ENCODE measurements at regions not wholly inside any gene's neighbourhood (a gene's known extent, or its start where the extent isn't known, plus 50 kb on each side); places are given as distances from the start of the nearest gene placed in this dataset.
A peak's percentile ranks its signal among the peaks of the same experiment; 100 is the strongest.

- ChIA-PET POLR2A (ENCODE audit: low non-redundant PET) (no interaction called here), CTCF (no interaction called here)
- H3K4me3 ChIP-seq (ENCODE audit: low read depth, low read length, poor library complexity, severe bottlenecking) = no peak overlapping the region
- no peak overlapping the region for H3K27ac ChIP-seq (ENCODE audit: low read depth, low read length, poor library complexity, severe bottlenecking)
- H3K9me3 ChIP-seq (ENCODE audit: low read depth, low read length, poor library complexity, severe bottlenecking) = no peaks in the 10 kb centered on the region
- no peaks in the 10 kb centered on the region for H3K4me1 ChIP-seq (ENCODE audit: insufficient read depth, low read length, poor library complexity, severe bottlenecking)
- intact Hi-C loops (cut with micrococcal nuclease; ENCODE audit: unreplicated experiment) = no loop called here
- no peaks in the 10 kb centered on the region for H3K27me3 ChIP-seq (replicated peaks; ENCODE audit: insufficient read depth, low read depth, low read length, poor library complexity)
- no TSS peak for BruUV-seq (replicated peaks)
- DNase-seq (ENCODE audit: low spot score) = no peak
- TF ChIP-seq CTCF (conservative IDR thresholded peaks at IDR 0.05; ENCODE audit: low read depth, low read length) = no peak
- TF ChIP-seq EZH2 (IDR thresholded peaks at IDR 0.05; ENCODE audit: borderline replicate concordance, low read depth, low read length, poor library complexity, severe bottlenecking) = no peak
- H3K36me3 ChIP-seq (ENCODE audit: insufficient read depth, low read length, poor library complexity, severe bottlenecking) = no peaks in the 10 kb centered on the region
Observed at GRCh38 chr4:24656906-24657305, 72.6 kb upstream of the DHX15 start.

DNA sequence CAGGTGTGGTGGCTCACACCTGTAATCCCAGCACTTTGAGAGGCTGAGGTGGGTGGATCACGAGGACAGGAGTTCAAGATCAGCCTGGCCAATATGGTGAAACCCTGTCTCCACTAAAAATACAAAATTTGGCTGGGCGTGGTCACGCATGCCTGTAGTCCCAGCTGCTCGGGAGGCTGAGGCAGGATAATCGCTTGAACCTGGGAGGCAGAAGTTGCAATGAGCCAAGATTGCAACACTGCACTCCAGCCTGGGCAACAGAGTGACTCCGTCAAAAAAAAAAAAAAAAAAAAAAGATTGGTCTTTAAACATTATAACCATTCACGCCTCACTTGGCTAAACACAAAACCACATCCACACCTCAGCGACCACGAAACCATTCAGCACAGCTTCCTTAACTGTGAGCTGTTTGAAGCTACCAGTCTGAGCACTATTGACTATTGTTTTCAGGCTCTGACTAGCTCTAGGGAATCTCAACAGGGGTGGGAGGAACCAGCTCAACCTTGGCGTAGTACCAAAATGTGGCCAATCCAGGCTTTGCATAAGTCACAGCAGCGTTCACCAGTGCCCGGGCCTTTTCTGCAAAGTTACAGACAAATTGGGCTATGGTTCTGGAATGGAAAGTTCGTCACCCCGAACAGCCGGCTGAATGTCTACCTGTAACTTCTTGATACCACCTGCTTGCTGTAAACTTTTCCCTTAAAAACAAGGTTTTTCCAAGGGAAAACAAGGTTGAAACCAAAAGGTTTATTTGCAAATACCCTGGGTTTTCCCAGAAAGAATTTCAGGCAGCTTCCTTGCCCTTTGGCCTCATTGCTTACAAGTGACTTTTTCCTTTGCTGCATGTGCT lies 73.6 kb upstream of the DHX15 start:
- H3K4me1 ChIP-seq (ENCODE audit: insufficient read depth, low read length, poor library complexity, severe bottlenecking) = no peaks in the 10 kb centered on the region
- CTCF ChIA-PET = no interaction called here
- no peak for TF ChIP-seq EZH2 (IDR thresholded peaks at IDR 0.05; ENCODE audit: borderline replicate concordance, low read depth, low read length, poor library complexity, severe bottlenecking)
- no peaks in the 10 kb centered on the region for H3K9me3 ChIP-seq (ENCODE audit: low read depth, low read length, poor library complexity, severe bottlenecking)
- no peak overlapping the region for H3K27ac ChIP-seq (ENCODE audit: low read depth, low read length, poor library complexity, severe bottlenecking)
- DNase-seq (ENCODE audit: low spot score) = peak; percentile 27
- POLR2A ChIA-PET (ENCODE audit: low non-redundant PET) = no interaction called here
- no TSS peak for BruUV-seq (replicated peaks)
- H3K4me3 ChIP-seq (ENCODE audit: low read depth, low read length, poor library complexity, severe bottlenecking) = no peak overlapping the region
- H3K36me3 ChIP-seq (ENCODE audit: insufficient read depth, low read length, poor library complexity, severe bottlenecking) = no peaks in the 10 kb centered on the region
- intact Hi-C loops (cut with micrococcal nuclease; ENCODE audit: unreplicated experiment) = no loop called here
- H3K27me3 ChIP-seq (replicated peaks; ENCODE audit: insufficient read depth, low read depth, low read length, poor library complexity) = no peaks in the 10 kb centered on the region

- ChIA-PET CTCF (interaction anchor here (0.6 kb wide), 1 partner anchor 9 kb away, joined by 3 read pairs; no protein-coding TSS in a partner anchor), POLR2A (ENCODE audit: low non-redundant PET) (no interaction called here)
- TF ChIP-seq CTCF (conservative IDR thresholded peaks at IDR 0.05; ENCODE audit: low read depth, low read length) = no peak
- TF ChIP-seq EZH2 (IDR thresholded peaks at IDR 0.05; ENCODE audit: borderline replicate concordance, low read depth, low read length, poor library complexity, severe bottlenecking) = no peak
- no TSS peak for BruUV-seq (replicated peaks)
- Histone ChIP-seq H3K36me3 (ENCODE audit: insufficient read depth, low read length, poor library complexity, severe bottlenecking) (no peaks in the 10 kb centered on the region), H3K4me1 (ENCODE audit: insufficient read depth, low read length, poor library complexity, severe bottlenecking) (no peaks in the 10 kb centered on the region), H3K27me3 (replicated peaks; ENCODE audit: insufficient read depth, low read depth, low read length, poor library complexity) (peaks cover 3% of the 10 kb centered on the region), H3K9me3 (ENCODE audit: low read depth, low read length, poor library complexity, severe bottlenecking) (no peaks in the 10 kb centered on the region), H3K27ac (ENCODE audit: low read depth, low read length, poor library complexity, severe bottlenecking) (no peak overlapping the region), H3K4me3 (ENCODE audit: low read depth, low read length, poor library complexity, severe bottlenecking) (no peak overlapping the region)
- DNase-seq (ENCODE audit: low spot score) = no peak
- intact Hi-C loops (cut with micrococcal nuclease; ENCODE audit: unreplicated experiment) = no loop called here
Observed at GRCh38 chr4:24659241-24659961, 75.0 kb upstream of the DHX15 start.

Measured in A673 (cell line).